Esophagus squamous epithelium (tissue), 5 donors: ENCODE measurements at regions not wholly inside any gene's neighbourhood (a gene's known extent, or its start where the extent isn't known, plus 50 kb on each side); places are given as distances from the start of the nearest gene placed in this dataset.

Source experiments
- DNase-seq: peaks from one replicate; lab custom pipeline; 2025; lab: John Stamatoyannopoulos, UW
- H3K27ac ChIP-seq, 4 donors: fragments of 200-600 bp; sonication (generic); one replicate each; pipeline ENCODE4 v1.5.1; 2016 to 2019; ENCODE audit warnings: mild to moderate bottlenecking in 1 of 4
- H3K27me3 ChIP-seq, 4 donors: fragments of 200-600 bp; sonication (generic); 1 replicate in 3 of 4; 2 replicates in 1 of 4; pipeline versions ENCODE4 v1.5.1 to v1.6.0; 2017 to 2021; ENCODE audit warnings: antibody characterized with exemption in 1 of 4
- H3K36me3 ChIP-seq, 3 donors: fragments of 200-600 bp; sonication (generic); one replicate each; pipeline ENCODE4 v1.5.1; 2016 to 2019
- H3K4me1 ChIP-seq, 3 donors: fragments of 200-600 bp; sonication (generic); one replicate each; pipeline ENCODE4 v1.5.1; 2017 to 2019
- H3K4me3 ChIP-seq, 4 donors: fragments of 200-600 bp; sonication (generic); 1 replicate in 3 of 4; 2 replicates in 1 of 4; pipeline ENCODE4 v1.5.1; 2016 to 2019; ENCODE audit warnings: mild to moderate bottlenecking in 2 of 4, moderate library complexity in 1 of 4
- H3K9me3 ChIP-seq, 3 donors: fragments of 200-600 bp; sonication (generic); one replicate each; pipeline ENCODE4 v1.5.1; 2016 to 2019
- CTCF ChIP-seq, 6 experiments: fragments of 450-650 bp in 4 of 6; fragments of 200-600 bp in 2 of 6; sonication (generic) in 2 of 6; IDR thresholded peaks; one replicate each; pipeline ENCODE4 v1.5.1; 2016 to 2019; ENCODE audit warnings: antibody characterized with exemption in 6 of 6, mild to moderate bottlenecking in 4 of 6, moderate library complexity in 4 of 6
- POLR2A ChIP-seq, 4 donors: fragments of 450-650 bp; IDR thresholded peaks; one replicate each; pipeline ENCODE4 v1.6.1; 2017; ENCODE audit warnings: antibody characterized with exemption in 4 of 4, mild to moderate bottlenecking in 4 of 4, moderate library complexity in 3 of 4
- WGBS, 2 donors: methylation state at CpG; one replicate each; pipeline ENCODE4 v1.1.5; 2018; 5-methylcytosine and 5-hydroxymethylcytosine counted together
- intact Hi-C: fragments of 100-400 bp; cut with DNase I; formaldehyde crosslinking; loops from one replicate; pipeline ENCODE4 v1.15.0; 2022
- donor health status: DM: yes; HTN: yes; CAD: no.

DNA sequence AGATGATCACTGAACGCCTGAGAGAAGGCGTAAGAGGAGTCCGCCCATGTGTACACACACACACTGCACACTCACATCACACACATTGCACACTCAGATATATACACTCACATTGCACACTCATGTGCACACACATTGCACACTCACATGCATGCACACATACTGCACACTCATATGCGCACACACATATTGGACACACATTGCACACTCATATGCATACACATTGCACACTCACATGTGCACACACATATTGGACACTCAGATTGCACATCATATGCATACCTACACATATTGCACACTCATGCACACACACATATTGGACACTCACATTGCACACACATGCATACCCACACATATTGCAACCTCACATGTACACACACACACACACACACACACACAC lies 163.2 kb downstream of the WSCD1 start:
- Histone ChIP-seq H3K4me3 (no peak overlapping the region), H3K27me3 (peaks cover 0 to 17% (median 0%) of the 10 kb centered on the region in 4 donors), H3K27ac (no peak overlapping the region), H3K36me3 (no peaks in the 10 kb centered on the region), H3K9me3 (no peaks in the 10 kb centered on the region), H3K4me1 (peaks cover 0 to 8% (median 0%) of the 10 kb centered on the region in 3 donors)
- TF ChIP-seq POLR2A (IDR thresholded peaks at IDR 0.05) (no peak), CTCF (IDR thresholded peaks at IDR 0.05) (no peak)
- 77 to 96% methylated on average over 4 of the region's 4 CpGs for WGBS, 2 donors
- intact Hi-C loops = no loop called here
- no peak for DNase-seq

DNA sequence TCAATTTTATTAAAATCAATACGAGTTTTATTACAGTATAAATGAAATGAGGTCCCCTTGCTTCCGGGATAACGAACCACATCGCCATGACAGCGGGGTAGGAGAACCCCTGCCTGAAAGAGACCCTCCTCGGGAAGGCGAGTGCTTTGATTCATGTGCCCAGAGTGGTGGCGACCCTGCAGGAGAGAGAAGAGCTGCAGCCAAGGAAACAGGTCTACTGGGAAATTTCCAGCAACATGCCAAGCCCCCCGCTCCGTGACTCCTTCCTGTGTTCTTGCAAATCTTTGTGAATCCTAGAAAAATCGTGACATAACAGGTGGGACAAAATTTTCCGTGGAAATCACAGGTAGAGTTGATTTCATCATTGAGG lies 162.5 kb downstream of the WSCD1 start:
- peaks cover 0 to 8% (median 0%) of the 10 kb centered on the region in 3 donors for H3K4me1 ChIP-seq
- intact Hi-C loops = no loop called here
- no peak overlapping the region for H3K27ac ChIP-seq
- no peaks in the 10 kb centered on the region for H3K36me3 ChIP-seq
- H3K9me3 ChIP-seq = no peaks in the 10 kb centered on the region
- TF ChIP-seq CTCF (IDR thresholded peaks at IDR 0.05) = no peak
- TF ChIP-seq POLR2A (IDR thresholded peaks at IDR 0.05) = no peak
- H3K27me3 ChIP-seq = peaks cover 0 to 13% (median 0%) of the 10 kb centered on the region in 4 donors
- H3K4me3 ChIP-seq = no peak overlapping the region
- 38 to 49% methylated on average over 9 to 12 of the region's 12 CpGs for WGBS, 2 donors
- no peak for DNase-seq

GRCh38 chr17:6231886-6232731 lies 161.9 kb downstream of the WSCD1 start:
- Histone ChIP-seq H3K27ac (no peak overlapping the region), H3K27me3 (peaks cover 0 to 13% (median 0%) of the 10 kb centered on the region in 4 donors), H3K36me3 (no peaks in the 10 kb centered on the region), H3K9me3 (no peaks in the 10 kb centered on the region), H3K4me1 (peaks cover 0 to 8% (median 0%) of the 10 kb centered on the region in 3 donors), H3K4me3 (no peak overlapping the region)
- no peak for DNase-seq
- 31 to 45% methylated on average over 7 to 12 of the region's 21 CpGs for WGBS, 2 donors
- no peak for TF ChIP-seq CTCF (IDR thresholded peaks at IDR 0.05)
- no peak for TF ChIP-seq POLR2A (IDR thresholded peaks at IDR 0.05)
- intact Hi-C loops = no loop called here

- no peak for TF ChIP-seq CTCF (IDR thresholded peaks at IDR 0.05)
- TF ChIP-seq POLR2A (IDR thresholded peaks at IDR 0.05) = no peak
- Histone ChIP-seq H3K4me3 (no peak overlapping the region), H3K4me1 (peaks cover 0 to 8% (median 0%) of the 10 kb centered on the region in 3 donors), H3K9me3 (no peaks in the 10 kb centered on the region), H3K27me3 (peaks cover 0 to 13% (median 0%) of the 10 kb centered on the region in 4 donors), H3K36me3 (no peaks in the 10 kb centered on the region), H3K27ac (no peak overlapping the region)
- WGBS, 2 donors = 82 to 86% methylated on average over 8 of the region's 8 CpGs
- intact Hi-C loops = no loop called here
- no peak for DNase-seq
Observed at GRCh38 chr17:6231465-6231864, 161.3 kb downstream of the WSCD1 start.

- Histone ChIP-seq H3K4me3 (no peak overlapping the region), H3K27ac (no peak overlapping the region), H3K27me3 (peaks cover 0 to 24% (median 0%) of the 10 kb centered on the region in 4 donors), H3K9me3 (peaks cover 0 to 3% (median 0%) of the 10 kb centered on the region in 3 donors), H3K4me1 (no peaks in the 10 kb centered on the region), H3K36me3 (no peaks in the 10 kb centered on the region)
- no peak for DNase-seq
- intact Hi-C loops = no loop called here
- TF ChIP-seq POLR2A (IDR thresholded peaks at IDR 0.05) = no peak
- TF ChIP-seq CTCF (IDR thresholded peaks at IDR 0.05) = no peak
- WGBS, 2 donors = 79 to 85% methylated on average over 7 of the region's 7 CpGs
Observed at GRCh38 chr17:6218333-6218732, 148.2 kb downstream of the WSCD1 start.
